Epidermal melanocyte (primary cell): ENCODE measurements at regions not wholly inside any gene's neighbourhood (a gene's known extent, or its start where the extent isn't known, plus 50 kb on each side); places are given as distances from the start of the nearest gene placed in this dataset.

Experiments
- DNase-seq: peaks from one replicate; pipeline ENCODE4 v3.0.0; 2011; ENCODE audit warnings: low spot score; ENCODE audit not compliant: insufficient read length

GRCh38 chr5:110346893-110347358 is 379.5 kb downstream of the TMEM232 start:
- no peak for DNase-seq

DNA sequence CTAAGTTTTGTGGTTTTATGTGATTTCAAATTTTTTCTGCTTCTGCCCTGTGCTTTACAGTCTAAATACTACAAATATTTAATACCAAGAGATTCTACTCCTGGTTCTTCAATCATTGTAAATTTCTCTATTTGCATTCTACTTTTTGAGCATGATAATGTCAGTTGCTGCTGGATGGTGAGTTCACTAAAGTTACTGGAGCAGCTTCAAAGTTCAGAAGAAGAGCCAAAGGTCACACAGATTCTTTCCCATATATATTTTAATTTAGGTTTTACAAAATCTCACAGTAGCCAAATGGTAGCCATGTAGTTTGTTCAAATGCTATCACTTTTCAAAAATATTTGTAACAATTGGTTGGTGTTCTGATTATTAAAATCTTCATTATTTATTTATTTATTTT is 378.7 kb downstream of the TMEM232 start:
- DNase-seq: no peak

GRCh38 chr5:110351430-110351829 is 375.0 kb downstream of the TMEM232 start:
- no peak for DNase-seq

GRCh38 chr5:110354311-110354710 is 372.2 kb downstream of the TMEM232 start:
- DNase-seq: no peak

DNA sequence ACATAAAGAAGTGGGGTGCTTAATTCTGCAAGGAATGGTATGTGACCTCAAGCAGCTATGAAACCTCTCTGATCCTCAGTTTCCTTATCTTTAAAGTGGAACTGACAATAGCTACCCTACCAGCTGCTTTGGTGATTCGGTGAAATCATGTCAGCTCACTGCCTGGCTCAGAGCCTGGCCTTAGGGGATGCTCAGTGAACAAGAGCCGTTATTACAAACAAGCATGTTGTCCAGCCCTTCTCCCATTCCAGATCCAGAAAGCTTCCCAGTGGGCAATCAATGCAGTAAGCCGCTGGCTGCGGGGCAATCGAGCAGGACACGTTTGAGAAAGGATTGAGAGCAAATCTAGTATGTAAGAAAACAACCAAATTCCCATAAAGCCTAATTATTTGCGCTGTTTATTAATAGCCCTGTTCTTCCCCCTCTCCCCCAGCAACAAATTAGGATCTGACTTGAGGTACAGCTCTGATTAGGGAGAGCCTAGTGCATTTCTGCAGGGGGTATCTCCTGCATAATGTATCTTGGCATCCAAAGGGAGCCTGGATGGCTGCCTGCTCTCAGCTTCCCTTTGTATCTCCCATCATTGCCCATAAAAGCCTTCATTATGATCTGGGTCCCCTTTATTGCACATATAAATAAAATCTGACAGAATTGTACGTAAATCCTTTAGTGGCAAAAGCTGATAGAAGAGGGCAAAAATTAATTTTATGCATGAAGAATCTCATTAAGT is 371.4 kb downstream of the TMEM232 start:
- DNase-seq: no peak

- no peak for DNase-seq
Observed at GRCh38 chr5:110356677-110357076, 369.8 kb downstream of the TMEM232 start.

DNA sequence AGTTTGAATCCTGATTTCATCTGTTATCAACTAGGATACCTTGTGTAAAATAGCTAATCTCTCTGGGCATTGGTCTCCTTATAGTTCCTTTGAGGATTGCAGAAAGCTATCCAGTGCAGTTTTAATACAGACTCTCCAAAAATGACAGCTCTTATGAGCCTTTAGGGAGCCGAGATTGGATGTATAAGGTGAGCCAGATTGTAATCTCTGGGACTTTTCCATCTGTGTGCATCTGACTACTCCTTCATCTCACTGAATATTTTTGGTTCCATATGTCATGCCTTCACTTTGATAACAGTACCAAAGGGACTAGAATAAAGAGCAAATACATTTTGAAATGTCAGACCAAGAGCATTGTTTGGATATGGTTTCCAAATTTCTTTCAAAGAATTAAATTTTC is 367.2 kb downstream of the TMEM232 start:
- DNase-seq: no peak

DNA sequence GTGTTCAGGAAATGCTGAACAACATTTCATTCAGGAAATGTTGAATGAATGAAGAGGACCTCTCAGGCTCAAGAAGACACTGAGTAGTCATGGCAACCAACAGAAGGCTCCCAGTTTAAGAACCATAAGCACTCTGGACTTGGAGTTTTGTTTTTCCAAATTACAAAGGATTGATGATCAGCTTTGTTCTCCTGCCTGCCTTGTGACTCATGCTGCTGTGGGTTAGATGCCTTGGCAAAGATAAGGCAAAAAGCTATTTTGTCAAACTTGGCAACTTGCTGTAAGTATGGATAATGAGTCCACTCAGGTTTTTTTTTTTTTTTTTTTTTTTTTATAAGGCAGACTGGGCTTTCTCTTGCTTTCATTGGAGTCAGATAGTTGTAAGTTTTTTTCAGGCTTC is 365.0 kb downstream of the TMEM232 start:
- no peak for DNase-seq

DNA sequence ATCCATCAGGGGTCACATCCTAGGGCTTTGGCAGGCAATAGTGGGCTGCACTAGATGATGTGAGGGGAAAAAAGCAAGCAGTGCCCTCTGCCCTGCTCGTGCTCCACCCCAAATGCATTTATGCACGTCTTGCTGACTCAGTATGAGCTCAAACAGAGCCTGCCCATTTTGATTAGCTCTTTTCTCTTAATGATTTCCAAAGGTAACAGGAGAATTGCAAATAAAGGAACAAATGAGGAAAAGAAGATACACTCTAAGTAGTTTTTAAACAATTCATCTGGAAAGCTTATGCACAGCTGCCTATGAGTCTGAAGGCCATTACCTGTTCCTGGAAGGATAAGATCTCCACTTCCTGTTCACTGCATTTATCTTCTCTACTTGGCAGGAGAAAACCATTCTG is 364.2 kb downstream of the TMEM232 start:
- DNase-seq: no peak

DNA sequence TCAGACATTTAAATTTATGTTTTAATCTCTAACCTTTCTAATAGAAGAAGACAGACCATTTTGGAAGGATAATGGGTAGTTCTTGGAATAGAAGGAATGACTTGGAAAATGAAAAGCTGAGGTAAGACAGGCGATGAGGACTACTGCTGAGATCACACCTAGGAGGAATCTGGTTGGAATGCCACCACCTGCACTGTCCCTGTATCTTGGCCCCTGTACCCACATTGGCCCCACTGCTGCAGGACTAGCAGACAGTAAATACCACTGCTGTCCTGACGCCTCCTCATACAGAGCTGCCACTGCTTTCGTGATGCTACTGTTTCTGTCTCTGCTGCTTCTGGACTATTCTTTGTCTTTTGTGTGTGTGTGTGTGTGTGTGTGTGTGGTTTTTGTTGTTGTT is 359.8 kb downstream of the TMEM232 start:
- no peak for DNase-seq
